ENCODE measurements at regions not wholly inside any gene's neighbourhood (a gene's known extent, or its start where the extent isn't known, plus 50 kb on each side); places are given as distances from the start of the nearest gene placed in this dataset.
"Not testable (repeated sequence)": the region's sequence is repeated elsewhere in the genome, so short reads cannot be mapped to it uniquely, and the experiment has no call there.

DNA sequence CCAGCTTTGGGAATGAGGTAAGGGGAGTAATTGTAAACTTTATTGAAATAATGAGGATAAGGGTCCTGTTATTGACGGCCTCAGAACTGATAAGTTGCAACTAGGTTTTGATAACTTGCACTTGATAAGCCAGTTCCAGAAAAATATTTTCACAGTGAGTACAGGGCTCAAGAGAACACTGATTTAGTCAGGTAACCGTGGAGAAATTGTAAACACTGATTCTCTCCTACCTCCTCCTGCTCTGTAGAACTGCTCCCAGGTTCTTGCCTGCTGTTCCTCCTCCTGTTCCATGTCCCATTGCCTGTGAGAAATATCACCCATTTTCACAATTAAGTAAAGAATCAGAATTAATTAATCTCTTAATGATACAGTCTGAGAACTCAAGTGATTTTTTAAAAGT lies 55.0 kb upstream of the CXXC4 start:
- DNase-seq = no peak

- DNase-seq = no peak
Observed at GRCh38 chr4:104559502-104559901, 64.8 kb upstream of the CXXC4 start.

DNA sequence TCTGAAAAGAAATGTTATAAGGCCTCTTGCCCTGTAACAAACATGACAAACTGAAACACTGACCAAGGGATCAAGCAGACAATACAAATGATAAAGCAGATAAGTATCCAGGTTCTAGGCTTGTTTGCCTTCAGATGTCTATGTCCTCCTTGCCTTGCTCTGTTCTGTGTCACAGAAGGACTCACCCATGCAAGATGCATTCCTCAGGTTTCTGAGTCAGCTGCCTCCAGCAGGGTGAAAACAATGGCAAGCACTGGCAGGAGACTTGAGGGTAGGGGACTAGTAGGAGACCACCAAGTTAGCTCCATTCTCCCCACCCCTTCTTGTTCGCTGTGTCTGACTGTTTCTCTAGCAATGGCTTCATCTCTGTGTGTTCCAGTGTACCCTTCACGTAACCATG lies 76.6 kb upstream of the CXXC4 start:
- no peak for DNase-seq

DNA sequence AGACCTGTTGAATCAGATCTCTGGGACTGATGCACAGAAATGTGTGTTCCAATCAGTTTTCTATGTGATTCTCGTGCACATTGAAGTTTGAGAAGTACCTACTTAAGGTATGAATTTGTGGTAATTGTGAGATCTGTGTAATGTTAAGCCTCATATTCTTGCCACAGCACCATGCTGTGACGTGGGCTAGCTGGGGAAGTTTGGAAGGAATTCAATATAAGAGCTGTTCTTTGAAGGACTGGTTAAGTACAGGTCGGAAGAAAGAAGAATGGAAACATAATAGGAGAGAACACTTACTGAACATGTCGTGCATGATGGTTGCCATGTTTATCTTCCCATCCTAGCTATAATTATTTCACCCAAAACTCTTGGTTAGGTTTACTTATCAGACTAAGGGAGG lies 79.7 kb upstream of the CXXC4 start:
- DNase-seq = no peak

DNA sequence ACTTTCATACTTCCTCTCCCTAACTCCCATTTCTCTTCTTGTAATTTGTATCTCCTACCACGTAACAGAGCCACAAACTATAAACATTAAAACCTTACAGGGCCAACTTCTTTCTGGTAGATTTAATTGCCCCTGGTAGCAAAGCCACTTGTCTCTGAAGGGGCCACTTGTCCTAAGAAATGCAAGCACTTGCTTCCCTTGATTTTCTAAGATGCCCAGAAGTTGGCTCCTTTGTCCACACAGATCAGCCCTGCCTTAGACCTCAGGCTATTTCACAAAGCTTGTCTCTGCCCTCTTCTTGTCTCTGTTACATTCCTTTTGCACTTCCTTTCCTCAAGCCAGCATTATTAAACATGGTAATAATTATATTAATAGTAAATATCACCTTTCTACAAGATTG lies 80.6 kb upstream of the CXXC4 start:
- DNase-seq = no peak

DNA sequence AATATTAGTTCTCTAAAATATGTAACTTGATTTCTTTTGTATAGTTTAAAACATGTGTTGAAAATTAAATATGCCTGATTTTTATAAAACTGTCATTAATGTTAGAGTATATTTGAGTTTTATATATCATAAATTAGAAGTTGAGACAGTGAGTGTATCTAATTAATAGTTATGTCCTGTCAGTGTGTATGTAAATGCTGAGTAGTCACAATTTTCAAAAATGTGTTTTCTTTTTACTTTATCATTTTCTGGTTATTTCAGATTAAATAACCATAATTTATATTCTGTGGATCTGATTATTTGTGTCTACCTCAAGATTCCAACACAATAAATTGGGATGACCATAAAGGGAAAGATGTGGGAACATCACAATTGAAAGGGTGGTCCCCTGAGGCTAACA lies 82.7 kb upstream of the CXXC4 start:
- DNase-seq = no peak

- DNase-seq = not testable (repeated sequence)
Observed at GRCh38 chr4:104581476-104581875, 86.8 kb upstream of the CXXC4 start.

- DNase-seq = not testable (repeated sequence)
Observed at GRCh38 chr4:104582056-104582455, 87.4 kb upstream of the CXXC4 start.

DNA sequence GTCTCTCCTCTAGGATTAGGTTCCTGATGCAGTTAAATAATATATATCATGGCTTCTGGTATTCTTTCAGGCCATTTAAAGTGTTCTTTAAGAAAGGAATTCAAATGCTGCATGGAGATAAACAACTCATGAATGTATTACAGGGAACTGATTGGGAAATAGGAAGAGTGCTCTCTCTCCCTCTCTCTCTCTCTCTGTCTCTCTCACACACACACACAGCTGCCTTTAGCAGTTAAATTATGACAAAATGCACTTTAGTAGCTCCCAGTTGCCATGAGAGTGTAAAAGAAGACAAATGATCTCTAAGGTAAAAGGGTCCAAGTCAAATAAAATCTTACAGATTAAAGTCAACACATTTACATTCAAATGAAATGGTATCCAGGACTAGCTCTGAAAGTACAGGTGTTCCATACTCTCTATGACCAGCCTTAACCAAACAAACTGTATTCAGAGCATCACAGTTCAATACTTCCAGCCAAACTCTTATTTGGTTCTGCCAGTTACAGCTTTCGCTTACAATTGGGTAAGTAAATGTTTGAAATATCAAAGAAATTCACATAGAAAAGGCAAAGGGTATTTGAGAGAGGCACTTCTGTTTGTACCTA lies 94.7 kb upstream of the CXXC4 start:
- DNase-seq = no peak

- DNase-seq = no peak
Observed at GRCh38 chr4:104591510-104591911, 96.8 kb upstream of the CXXC4 start.

DNA sequence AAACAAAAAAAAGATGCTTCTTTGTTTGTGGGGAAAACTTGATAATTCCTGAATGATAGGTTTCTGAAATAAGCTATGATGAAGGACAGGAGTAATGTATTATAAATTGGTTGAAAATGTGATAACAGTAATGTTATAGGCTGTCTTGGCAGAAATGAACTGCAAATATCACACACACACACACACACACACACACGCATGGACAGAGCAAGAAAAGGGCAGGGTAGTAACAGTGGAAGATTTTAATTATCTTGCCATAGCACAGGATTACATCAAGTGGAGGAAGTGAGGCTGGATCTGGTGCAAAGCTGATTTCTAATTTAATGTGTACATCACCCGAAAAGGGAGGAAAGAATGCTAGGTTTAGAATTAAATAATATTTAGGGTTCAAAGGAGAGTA lies 97.5 kb upstream of the CXXC4 start:
- no peak for DNase-seq

DNA sequence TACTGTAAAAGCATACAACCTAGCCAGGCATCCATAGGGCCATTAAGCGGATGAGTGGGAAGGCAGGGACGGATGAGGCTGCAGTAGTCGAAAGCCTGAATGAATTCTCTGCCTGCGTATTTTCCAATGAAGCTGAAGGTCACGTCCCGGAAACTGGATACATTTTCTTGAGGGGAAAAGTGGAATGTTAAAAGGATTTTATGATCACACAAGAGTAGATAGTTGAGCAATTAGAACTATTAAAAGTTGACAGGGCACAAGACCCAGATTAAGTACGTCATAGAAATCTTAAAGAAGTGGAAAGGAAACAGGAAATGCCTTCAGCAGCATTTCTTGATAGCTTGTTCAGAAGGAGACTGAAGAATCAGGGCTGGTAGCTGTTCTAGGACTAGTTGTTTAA lies 98.3 kb upstream of the CXXC4 start:
- DNase-seq = no peak

DNA sequence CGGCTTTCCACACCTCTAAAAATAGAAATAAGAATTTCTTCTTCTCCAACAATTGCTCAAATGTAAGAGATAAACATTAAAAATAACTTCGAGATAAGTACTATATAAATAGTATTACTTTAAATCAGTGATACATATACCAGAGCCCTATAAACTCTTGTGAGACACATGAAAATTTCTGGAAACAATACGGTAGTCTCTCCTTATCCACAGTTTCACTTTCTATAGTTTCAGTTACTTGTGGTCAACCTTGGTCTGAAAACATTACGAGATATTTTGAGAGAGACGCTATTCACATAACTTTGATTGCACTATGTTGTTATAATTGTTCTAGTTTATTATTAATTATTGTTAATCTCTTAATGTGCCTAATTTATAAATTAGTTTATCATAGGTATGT lies 101.5 kb upstream of the CXXC4 start:
- no peak for DNase-seq

DNA sequence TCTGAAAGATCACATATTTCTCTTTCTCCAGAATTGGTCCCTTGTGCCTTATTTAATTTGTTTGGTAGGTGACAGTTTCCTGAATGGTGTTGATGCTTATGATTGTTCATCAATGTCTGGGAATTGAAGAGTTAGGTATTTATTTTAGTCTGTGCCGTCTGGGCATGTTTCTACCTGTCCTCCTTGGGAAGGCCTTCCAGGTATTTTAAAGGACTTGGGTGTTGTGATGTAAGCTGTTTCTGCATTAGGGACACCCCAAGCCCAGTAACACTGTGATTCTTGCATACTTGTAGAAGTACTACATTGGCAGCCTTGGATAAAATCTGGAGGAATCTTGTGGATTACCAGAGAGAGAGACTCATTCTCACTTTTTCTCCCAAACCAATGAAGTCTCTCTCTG lies 120.8 kb upstream of the CXXC4 start:
- DNase-seq = no peak

DNA sequence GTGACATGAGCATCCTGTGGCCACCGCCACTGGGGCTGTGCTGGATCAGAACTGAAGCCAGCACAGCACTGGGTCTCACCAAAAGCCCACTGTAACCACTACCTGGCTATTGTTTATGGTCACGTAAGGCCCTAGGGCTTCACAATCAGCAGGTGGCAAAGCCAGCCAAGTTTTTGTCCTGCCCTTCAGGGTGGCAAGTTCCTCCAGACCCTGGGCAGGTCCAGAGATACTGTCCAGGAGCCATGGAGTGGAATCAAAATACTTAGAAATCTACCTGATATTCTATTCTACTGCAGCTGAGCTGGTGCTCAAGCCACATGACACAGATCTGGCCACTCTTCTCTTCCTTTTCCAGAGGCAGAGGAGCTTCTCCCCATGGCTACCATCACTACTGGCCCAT lies 121.2 kb upstream of the CXXC4 start:
- no peak for DNase-seq

DNA sequence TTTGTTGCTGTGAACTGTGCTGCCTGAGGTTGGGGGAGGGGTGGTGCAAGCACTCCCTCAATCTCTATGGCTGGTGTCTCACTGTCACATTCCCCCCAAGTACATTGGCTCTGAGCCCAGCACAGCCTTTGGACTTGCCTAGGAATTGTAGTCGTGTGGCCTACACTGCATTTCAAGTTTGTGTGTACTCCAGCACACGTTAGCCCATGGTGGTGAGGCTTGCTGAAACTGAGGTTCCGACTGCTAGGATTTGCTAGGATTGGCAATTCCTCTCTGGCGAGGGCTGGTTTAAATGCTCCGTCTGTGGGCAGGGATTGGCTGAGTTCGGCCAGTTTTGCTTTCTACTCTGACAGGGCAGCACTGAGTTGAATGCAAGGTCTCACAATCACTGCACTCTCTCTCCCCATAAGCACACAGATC lies 121.7 kb upstream of the CXXC4 start:
- DNase-seq = no peak

DNA sequence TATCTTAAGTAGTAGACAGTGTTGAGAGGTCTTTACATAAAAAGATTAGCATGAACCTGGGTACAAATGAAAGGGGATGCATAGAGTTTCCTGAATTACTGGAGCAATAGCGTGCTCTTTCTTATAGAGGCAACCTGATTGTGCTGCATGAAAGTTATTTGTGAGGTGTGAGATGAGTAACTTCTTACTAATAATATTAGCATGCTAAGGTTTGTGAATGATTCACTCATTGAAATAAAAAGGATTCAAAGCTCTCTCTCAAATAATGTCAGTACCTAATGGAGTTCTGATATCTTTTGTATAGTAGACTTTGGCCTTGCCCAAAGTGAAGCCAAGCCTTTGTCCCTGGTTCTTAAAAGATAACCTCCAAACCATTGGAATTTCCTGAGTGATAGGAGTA lies 131.0 kb upstream of the CXXC4 start:
- no peak for DNase-seq

GRCh38 chr4:104629601-104630000 lies 134.9 kb upstream of the CXXC4 start:
- DNase-seq = no peak

DNA sequence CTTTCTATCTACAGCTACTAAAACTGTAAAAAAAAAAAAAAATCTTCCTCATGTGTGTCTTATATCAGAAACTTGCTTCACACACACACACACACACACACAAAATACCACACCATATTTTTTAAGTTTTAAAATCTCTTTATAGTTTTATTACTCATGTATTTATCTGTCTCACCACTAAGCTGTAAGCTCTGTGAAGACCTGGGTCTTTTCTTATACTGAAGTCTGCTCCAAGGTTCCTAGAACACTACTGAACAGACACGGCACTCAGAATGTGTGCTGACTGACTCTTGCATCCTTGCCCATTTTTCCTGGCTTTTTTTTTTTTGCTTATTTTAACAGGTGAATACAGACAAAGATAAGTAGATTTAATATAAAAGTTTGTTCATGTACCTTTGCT lies 135.6 kb upstream of the CXXC4 start:
- no peak for DNase-seq

- DNase-seq = no peak
Observed at GRCh38 chr4:104631000-104631399, 136.3 kb upstream of the CXXC4 start.

GRCh38 chr4:104641418-104641817 lies 146.7 kb upstream of the CXXC4 start:
- DNase-seq = no peak

- DNase-seq = no peak
Observed at GRCh38 chr4:104642521-104642920, 147.8 kb upstream of the CXXC4 start.

DNA sequence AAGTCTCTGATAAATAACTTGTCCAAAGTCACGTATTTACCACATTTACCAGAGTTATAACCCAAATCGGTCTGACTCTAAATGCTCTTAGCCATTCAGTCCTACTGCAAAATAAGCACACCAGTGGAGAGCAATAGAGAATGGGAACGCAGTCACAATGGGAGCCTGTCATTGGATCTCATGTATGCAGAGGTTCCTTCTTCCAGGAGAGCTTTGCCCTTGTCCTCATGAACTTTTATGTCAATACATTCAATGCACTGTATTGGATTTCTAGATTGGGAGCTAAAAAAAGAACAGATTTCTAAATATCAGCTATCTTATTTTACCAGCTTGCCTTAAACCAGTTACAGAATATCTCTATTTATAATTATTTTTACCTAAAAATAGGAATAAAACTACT lies 149.1 kb upstream of the CXXC4 start:
- no peak for DNase-seq

GRCh38 chr4:104649631-104650030 lies 154.9 kb upstream of the CXXC4 start:
- DNase-seq = no peak

DNA sequence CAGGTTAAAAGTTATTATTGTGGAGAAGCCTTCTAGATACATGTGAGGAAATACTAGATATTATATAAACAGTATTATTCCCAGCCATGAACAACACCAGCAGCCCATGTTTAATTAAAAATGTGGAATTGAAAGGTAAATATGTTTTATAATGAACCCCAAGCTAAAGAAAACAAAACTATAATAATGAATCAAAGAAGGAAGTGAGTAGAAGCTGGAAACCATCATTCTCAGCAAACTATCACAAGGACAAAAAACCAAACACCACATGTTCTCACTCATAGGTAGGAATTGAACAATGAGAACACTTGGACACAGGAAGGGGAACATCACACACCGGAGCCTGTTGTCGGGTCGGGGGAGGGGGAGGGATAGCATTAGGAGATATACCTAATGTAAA lies 167.6 kb upstream of the CXXC4 start:
- not testable (repeated sequence) for DNase-seq

- DNase-seq = no peak
Observed at GRCh38 chr4:104677116-104677515, 182.4 kb upstream of the CXXC4 start.
